ENCODE measurements at regions not wholly inside any gene's neighbourhood (a gene's known extent, or its start where the extent isn't known, plus 50 kb on each side); places are given as distances from the start of the nearest gene placed in this dataset.

GRCh38 chr3:143206955-143207337 is 87.4 kb downstream of the CHST2 start:
- peak; percentile 59 for FAIRE-seq
- peak; percentile 12 for DNase-seq (ENCODE audit: insufficient read length, low spot score)
- no peak for TF ChIP-seq POLR2A (IDR thresholded peaks at IDR 0.05; ENCODE audit: low read depth, low read length)
- TF ChIP-seq POLR2AphosphoS5 (IDR thresholded peaks at IDR 0.05; ENCODE audit: low read depth, low read length) = no peak

GRCh38 chr3:143207338-143207961 is 87.9 kb downstream of the CHST2 start:
- FAIRE-seq = peak; percentile 92
- peak; percentile 21 for DNase-seq (ENCODE audit: insufficient read length, low spot score)
- TF ChIP-seq TAF1 (IDR thresholded peaks at IDR 0.05; ENCODE audit: low read depth, low read length) = no peak
- peak; percentile 76; the same call in 1 of the 2 replicates for TF ChIP-seq POU2F2 (IDR thresholded peaks at IDR 0.05; ENCODE audit: low read depth, low read length)
- peak; percentile 80 for TF ChIP-seq PAX5 (IDR thresholded peaks at IDR 0.05; ENCODE audit: insufficient read depth, low read length, severe bottlenecking)
- TF ChIP-seq POLR2A (IDR thresholded peaks at IDR 0.05; ENCODE audit: low read depth, low read length) = no peak
- TF ChIP-seq SPI1 (IDR thresholded peaks at IDR 0.05; ENCODE audit: low read depth, low read length) = peak; percentile 77
- TF ChIP-seq POLR2AphosphoS5 (IDR thresholded peaks at IDR 0.05; ENCODE audit: low read depth, low read length) = no peak

- FAIRE-seq (no peak), DNase-seq (ENCODE audit: insufficient read length, low spot score) (no peak)
- no peak for TF ChIP-seq PAX5 (IDR thresholded peaks at IDR 0.05; ENCODE audit: insufficient read depth, low read length, severe bottlenecking)
- no peak for TF ChIP-seq SPI1 (IDR thresholded peaks at IDR 0.05; ENCODE audit: low read depth, low read length)
- no peak for TF ChIP-seq TAF1 (IDR thresholded peaks at IDR 0.05; ENCODE audit: low read depth, low read length)
- TF ChIP-seq POLR2AphosphoS5 (IDR thresholded peaks at IDR 0.05; ENCODE audit: low read depth, low read length) = no peak
- no peak for TF ChIP-seq POLR2A (IDR thresholded peaks at IDR 0.05; ENCODE audit: low read depth, low read length)
- no peak for TF ChIP-seq POU2F2 (IDR thresholded peaks at IDR 0.05; ENCODE audit: low read depth, low read length)
These were observed 89.6 kb downstream of the CHST2 start for GRCh38 chr3:143208976-143209714.

GRCh38 chr3:143209715-143210059 is 90.1 kb downstream of the CHST2 start:
- TF ChIP-seq POLR2A (IDR thresholded peaks at IDR 0.05; ENCODE audit: low read depth, low read length) (no peak), PAX5 (IDR thresholded peaks at IDR 0.05; ENCODE audit: insufficient read depth, low read length, severe bottlenecking) (no peak), TAF1 (IDR thresholded peaks at IDR 0.05; ENCODE audit: low read depth, low read length) (no peak), POU2F2 (IDR thresholded peaks at IDR 0.05; ENCODE audit: low read depth, low read length) (no peak), SPI1 (IDR thresholded peaks at IDR 0.05; ENCODE audit: low read depth, low read length) (no peak), POLR2AphosphoS5 (IDR thresholded peaks at IDR 0.05; ENCODE audit: low read depth, low read length) (no peak)
- peak; percentile 60 for FAIRE-seq
- DNase-seq (ENCODE audit: insufficient read length, low spot score) = no peak

GRCh38 chr3:143210141-143210540 is 90.6 kb downstream of the CHST2 start:
- FAIRE-seq = no peak
- no peak for DNase-seq (ENCODE audit: insufficient read length, low spot score)
- TF ChIP-seq POLR2A (IDR thresholded peaks at IDR 0.05; ENCODE audit: low read depth, low read length) (no peak), SPI1 (IDR thresholded peaks at IDR 0.05; ENCODE audit: low read depth, low read length) (no peak), POU2F2 (IDR thresholded peaks at IDR 0.05; ENCODE audit: low read depth, low read length) (no peak), TAF1 (IDR thresholded peaks at IDR 0.05; ENCODE audit: low read depth, low read length) (no peak), POLR2AphosphoS5 (IDR thresholded peaks at IDR 0.05; ENCODE audit: low read depth, low read length) (no peak), PAX5 (IDR thresholded peaks at IDR 0.05; ENCODE audit: insufficient read depth, low read length, severe bottlenecking) (no peak)

- peak; percentile 13 for FAIRE-seq
- DNase-seq (ENCODE audit: insufficient read length, low spot score) = no peak
- no peak for TF ChIP-seq POLR2AphosphoS5 (IDR thresholded peaks at IDR 0.05; ENCODE audit: low read depth, low read length)
- no peak for TF ChIP-seq PAX5 (IDR thresholded peaks at IDR 0.05; ENCODE audit: insufficient read depth, low read length, severe bottlenecking)
- no peak for TF ChIP-seq TAF1 (IDR thresholded peaks at IDR 0.05; ENCODE audit: low read depth, low read length)
- TF ChIP-seq SPI1 (IDR thresholded peaks at IDR 0.05; ENCODE audit: low read depth, low read length) = no peak
- TF ChIP-seq POLR2A (IDR thresholded peaks at IDR 0.05; ENCODE audit: low read depth, low read length) = no peak
These were observed 95.5 kb downstream of the CHST2 start for GRCh38 chr3:143215059-143215458.
